Keratinocyte (primary cell): ENCODE measurements at regions not wholly inside any gene's neighbourhood (a gene's known extent, or its start where the extent isn't known, plus 50 kb on each side); places are given as distances from the start of the nearest gene placed in this dataset.

ENCODE experiments used
- CTCF ChIP-seq, 3 experiments: IDR thresholded peaks in 1 of 3; conservative IDR thresholded peaks in 1 of 3; optimal IDR thresholded peaks in 1 of 3; 2 replicates in 2 of 3; 3 replicates in 1 of 3; pipeline versions ENCODE3 to v1.5.1; 2011; ENCODE audit warnings: low read length in 3 of 3, mild to moderate bottlenecking in 3 of 3, moderate library complexity in 2 of 3, control low read depth in 1 of 3, inconsistent platforms in 1 of 3; ENCODE audit not compliant: insufficient read depth in 2 of 3; ENCODE audit errors: extremely low read depth in 1 of 3
- EZH2 ChIP-seq: IDR thresholded peaks from one replicate; pipeline ENCODE4 v1.6.1; 2012; ENCODE audit warnings: inconsistent platforms, mild to moderate bottlenecking, low read length, moderate library complexity

- TF ChIP-seq CTCF (optimal IDR thresholded peaks at IDR 0.05 in 1 of 3, IDR thresholded peaks at IDR 0.05 in 1 of 3, conservative IDR thresholded peaks at IDR 0.05 in 1 of 3; ENCODE audit: extremely low read depth in 1 of 3, insufficient read depth in 2 of 3, low read length in 3 of 3) (no peak), EZH2 (no peak)
These were observed 107.5 kb upstream of the FZD10 start for GRCh38 chr12:130054803-130055202.
